Neural cell (in vitro differentiated cells): ENCODE measurements at regions not wholly inside any gene's neighbourhood (a gene's known extent, or its start where the extent isn't known, plus 50 kb on each side); places are given as distances from the start of the nearest gene placed in this dataset.
"Not testable (repeated sequence)": the region's sequence is repeated elsewhere in the genome, so short reads cannot be mapped to it uniquely, and the experiment has no call there.

Experiments used
- H2AFZ ChIP-seq: fragments of 200-600, 300-800 bp; sonication (generic), shearing (Covaris generic); 2 replicates; pipeline ENCODE4 v1.6.0; 2014; ENCODE audit warnings: low read depth, mild to moderate bottlenecking, antibody characterized with exemption, low read length, moderate library complexity
- H3F3A ChIP-seq: fragments of 200-600 bp; shearing (Covaris generic); 2 replicates; pipeline ENCODE4 v1.6.1; 2016; ENCODE audit warnings: mild to moderate bottlenecking, moderate library complexity, mixed read lengths, antibody characterized with exemption, low read length; ENCODE audit not compliant: insufficient read depth, poor library complexity, severe bottlenecking
- H3K27ac ChIP-seq: fragments of 200-600, 300-800 bp; sonication (generic), shearing (Covaris generic); 2 replicates; pipeline ENCODE4 v1.5.1; 2014; ENCODE audit warnings: mild to moderate bottlenecking, low read length, moderate library complexity
- H3K27me3 ChIP-seq: fragments of 300-800, 200-600 bp; sonication (generic), shearing (Covaris generic); 2 replicates; pipeline ENCODE4 v1.6.0; 2014; ENCODE audit warnings: mild to moderate bottlenecking, low read depth, low read length, moderate library complexity; ENCODE audit not compliant: insufficient read depth
- H3K36me3 ChIP-seq: fragments of 300-800, 200-600 bp; sonication (generic), shearing (Covaris generic); 2 replicates; pipeline ENCODE4 v1.5.1; 2014; ENCODE audit warnings: mild to moderate bottlenecking, antibody characterized with exemption, low read length, moderate library complexity; ENCODE audit not compliant: insufficient read depth
- H3K4me2 ChIP-seq: fragments of 300-800, 200-600 bp; sonication (generic), shearing (Covaris generic); 2 replicates; pipeline ENCODE4 v1.6.0; 2014; ENCODE audit warnings: mild to moderate bottlenecking, low read length
- H3K4me3 ChIP-seq: fragments of 300-800, 200-600 bp; sonication (generic), shearing (Covaris generic); 2 replicates; pipeline ENCODE4 v1.5.1; 2014; ENCODE audit warnings: mild to moderate bottlenecking, low read length, moderate library complexity
- H3K79me2 ChIP-seq: fragments of 200-600 bp; shearing (Covaris generic); replicated peaks from 2 replicates; pipeline ENCODE4 v1.6.0; 2014; ENCODE audit warnings: mild to moderate bottlenecking, low read length, moderate library complexity; ENCODE audit not compliant: insufficient read depth
- H3K9ac ChIP-seq: fragments of 300-800, 200-600 bp; sonication (generic), shearing (Covaris generic); 2 replicates; pipeline ENCODE4 v1.6.1; 2016; ENCODE audit warnings: mild to moderate bottlenecking, low read length, mixed read lengths
- H3K9me2 ChIP-seq: fragments of 200-600 bp; shearing (Covaris generic); 2 replicates; pipeline ENCODE4 v1.6.1; 2016; ENCODE audit warnings: mild to moderate bottlenecking, low read length, mixed read lengths; ENCODE audit not compliant: insufficient read depth
- H3K9me3 ChIP-seq: fragments of 200-600, 300-800 bp; sonication (generic), shearing (Covaris generic); 2 replicates; pipeline ENCODE4 v1.6.1; 2016; ENCODE audit warnings: mild to moderate bottlenecking, mixed run types, low read length, moderate library complexity, mixed read lengths
- H4K20me1 ChIP-seq: fragments of 200-600 bp; shearing (Covaris generic); 2 replicates; pipeline ENCODE4 v1.6.1; 2016; ENCODE audit warnings: mild to moderate bottlenecking, mixed run types; ENCODE audit not compliant: insufficient read depth
- CTCF ChIP-seq: fragments of 450-650 bp; IDR thresholded peaks from 2 replicates; pipeline ENCODE4 v1.5.1; 2014; ENCODE audit warnings: antibody characterized with exemption, mild to moderate bottlenecking, moderate library complexity; ENCODE audit not compliant: poor library complexity, severe bottlenecking
- EP300 ChIP-seq: fragments of 450-650 bp; conservative IDR thresholded peaks from 2 replicates; pipeline ENCODE4 v1.6.1; 2014; ENCODE audit warnings: antibody characterized with exemption, mild to moderate bottlenecking, moderate library complexity; ENCODE audit not compliant: poor library complexity, severe bottlenecking
- EZH2 ChIP-seq: fragments of 200-600, 300-800 bp; shearing (Covaris generic), sonication (generic); IDR thresholded peaks from 2 replicates; pipeline ENCODE4 v1.6.1; 2014; ENCODE audit warnings: antibody characterized with exemption, low read length, borderline replicate concordance, mild to moderate bottlenecking; ENCODE audit not compliant: insufficient read depth, poor library complexity, severe bottlenecking
- MXI1 ChIP-seq: fragments of 450-650 bp; conservative IDR thresholded peaks from 2 replicates; pipeline ENCODE4 v1.6.1; 2014; ENCODE audit warnings: antibody characterized with exemption, mild to moderate bottlenecking; ENCODE audit not compliant: poor library complexity, severe bottlenecking
- POLR2AphosphoS5 ChIP-seq: IDR thresholded peaks from 2 replicates; pipeline ENCODE4 v1.6.1; 2012
- RAD21 ChIP-seq: fragments of 450-650 bp; conservative IDR thresholded peaks from 2 replicates; pipeline ENCODE4 v1.6.1; 2014; ENCODE audit warnings: antibody characterized with exemption, mild to moderate bottlenecking, moderate library complexity
- REST ChIP-seq: IDR thresholded peaks from 2 replicates; pipeline ENCODE4 v1.6.1; 2012; ENCODE audit warnings: borderline replicate concordance
- SMC3 ChIP-seq: fragments of 450-650 bp; conservative IDR thresholded peaks from 2 replicates; pipeline ENCODE4 v1.6.1; 2014; ENCODE audit warnings: antibody characterized with exemption, mild to moderate bottlenecking, moderate library complexity; ENCODE audit not compliant: poor library complexity
- TAF1 ChIP-seq: IDR thresholded peaks from 2 replicates; pipeline ENCODE4 v1.6.1; 2012; ENCODE audit warnings: low read depth

DNA sequence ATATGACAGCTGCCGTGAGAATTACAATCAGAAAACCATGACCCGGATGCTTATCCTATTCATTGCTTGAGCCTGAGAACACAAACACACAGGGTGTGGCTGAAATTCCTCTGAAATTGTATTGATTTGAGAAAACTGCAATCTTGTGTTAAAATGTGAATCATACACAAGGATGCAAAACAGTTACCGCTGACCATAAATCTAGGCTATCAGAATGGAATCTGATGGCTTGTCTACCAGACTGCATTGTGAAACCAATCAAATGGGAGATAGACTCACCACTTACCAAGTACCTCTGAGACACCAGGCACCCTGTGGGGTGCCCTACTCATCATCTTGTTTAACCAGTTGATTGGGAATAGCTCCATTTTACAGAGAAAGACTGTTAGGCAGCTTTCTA, 188.7 kb upstream of the MSX2 start:
- no peaks in the 10 kb centered on the region for H3K79me2 ChIP-seq
- no peak overlapping the region for H3K4me2 ChIP-seq
- H3K36me3 ChIP-seq = no peaks in the 10 kb centered on the region
- peaks cover 4% of the 10 kb centered on the region for H3K9me3 ChIP-seq
- H3K9me2 ChIP-seq = no peaks in the 10 kb centered on the region
- TF ChIP-seq EP300 (no peak), EZH2 (no peak), TAF1 (no peak), POLR2AphosphoS5 (no peak), SMC3 (no peak), REST (no peak), MXI1 (no peak), CTCF (no peak), RAD21 (no peak)
- no peak overlapping the region for H3K27ac ChIP-seq
- H3K4me3 ChIP-seq = no peak overlapping the region
- peaks cover 9% of the 10 kb centered on the region for H3F3A ChIP-seq
- no peaks in the 10 kb centered on the region for H4K20me1 ChIP-seq
- H2AFZ ChIP-seq = no peak overlapping the region
- no peaks in the 10 kb centered on the region for H3K27me3 ChIP-seq
- H3K9ac ChIP-seq = no peak overlapping the region

- H3K79me2 ChIP-seq, H3F3A ChIP-seq, H3K4me3 ChIP-seq, H3K36me3 ChIP-seq, H2AFZ ChIP-seq, H3K4me2 ChIP-seq, H3K9ac ChIP-seq, H3K9me2 ChIP-seq, H3K27ac ChIP-seq, H3K27me3 ChIP-seq, H4K20me1 ChIP-seq, H3K9me3 ChIP-seq: not testable (repeated sequence)
These were observed 184.6 kb upstream of the MSX2 start for GRCh38 chr5:174539823-174540222.

DNA sequence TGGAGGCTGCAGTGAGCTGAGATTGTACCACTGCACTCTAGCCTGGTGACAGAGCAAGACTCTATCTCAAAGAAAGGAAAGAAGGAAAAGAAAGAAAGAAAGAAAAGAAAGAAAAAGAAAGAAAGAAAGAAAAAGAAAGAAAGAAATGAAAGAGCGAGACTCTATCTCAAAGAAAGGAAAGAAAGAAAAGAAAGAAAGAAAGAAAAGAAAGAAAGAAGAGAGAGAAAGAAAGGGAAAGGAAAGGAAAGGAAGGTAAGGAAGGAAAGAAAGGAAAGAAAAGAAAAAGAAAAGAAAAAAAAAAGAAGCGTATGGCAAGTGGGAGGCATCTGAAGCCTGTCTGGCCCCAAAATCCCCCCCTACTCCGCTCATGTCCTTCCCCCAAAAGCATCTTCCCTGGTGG, 182.3 kb upstream of the MSX2 start:
- H2AFZ ChIP-seq = no peak overlapping the region
- H3K36me3 ChIP-seq = no peaks in the 10 kb centered on the region
- H3K27me3 ChIP-seq = no peaks in the 10 kb centered on the region
- peaks cover 4% of the 10 kb centered on the region for H3K9me3 ChIP-seq
- no peaks in the 10 kb centered on the region for H3F3A ChIP-seq
- no peaks in the 10 kb centered on the region for H3K9me2 ChIP-seq
- H3K79me2 ChIP-seq = no peaks in the 10 kb centered on the region
- H4K20me1 ChIP-seq = no peaks in the 10 kb centered on the region
- H3K9ac ChIP-seq = no peak overlapping the region
- H3K4me3 ChIP-seq = no peak overlapping the region
- TF ChIP-seq RAD21 (no peak), CTCF (no peak)
- no peak overlapping the region for H3K27ac ChIP-seq
- H3K4me2 ChIP-seq = no peak overlapping the region
